ENCODE measurements at regions not wholly inside any gene's neighbourhood (a gene's known extent, or its start where the extent isn't known, plus 50 kb on each side); places are given as distances from the start of the nearest gene placed in this dataset.

- no peak for DNase-seq
Measured at GRCh38 chr13:27014406-27015359, 156.9 kb downstream of the USP12 start.

GRCh38 chr13:27012482-27013197, 159.0 kb downstream of the USP12 start:
- DNase-seq, result no peak

- no peak for DNase-seq
Measured at GRCh38 chr13:27011661-27012060, 159.9 kb downstream of the USP12 start.

GRCh38 chr13:27008733-27009132, 162.9 kb downstream of the USP12 start:
- DNase-seq, result no peak

GRCh38 chr13:27007166-27007565, 164.4 kb downstream of the USP12 start:
- DNase-seq, result no peak

DNA sequence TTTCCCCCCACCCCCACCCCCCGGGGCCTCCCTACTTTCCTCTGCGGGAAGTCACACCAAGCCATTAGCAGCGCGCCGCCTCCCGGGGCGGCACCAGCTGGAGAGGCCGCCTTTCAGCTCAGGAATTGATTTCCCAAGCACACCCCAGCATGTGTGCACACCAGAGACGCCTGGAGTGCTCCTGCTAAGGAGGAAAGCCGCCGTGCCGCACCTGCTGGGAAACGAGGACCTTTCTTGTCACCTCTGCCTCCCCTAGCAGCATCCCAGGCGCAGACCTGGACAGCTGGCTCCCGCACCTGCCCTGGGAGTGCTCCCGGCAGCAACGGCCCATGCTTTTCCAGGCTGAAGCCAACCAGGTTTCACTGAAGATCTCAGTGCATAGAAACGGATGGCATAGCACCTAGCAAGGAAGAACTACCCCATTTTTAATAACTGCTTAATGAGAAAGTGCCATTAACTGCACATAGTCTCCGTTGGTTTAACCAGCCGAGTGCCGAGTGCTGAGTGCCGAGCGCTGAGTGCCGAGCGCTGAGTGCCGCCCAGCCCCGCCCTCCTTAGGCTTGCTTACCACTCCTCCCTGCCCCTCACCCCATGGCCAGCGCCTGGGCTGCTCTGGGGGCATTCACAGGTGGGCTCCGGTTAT, 165.0 kb downstream of the USP12 start:
- DNase-seq, result no peak

DNA sequence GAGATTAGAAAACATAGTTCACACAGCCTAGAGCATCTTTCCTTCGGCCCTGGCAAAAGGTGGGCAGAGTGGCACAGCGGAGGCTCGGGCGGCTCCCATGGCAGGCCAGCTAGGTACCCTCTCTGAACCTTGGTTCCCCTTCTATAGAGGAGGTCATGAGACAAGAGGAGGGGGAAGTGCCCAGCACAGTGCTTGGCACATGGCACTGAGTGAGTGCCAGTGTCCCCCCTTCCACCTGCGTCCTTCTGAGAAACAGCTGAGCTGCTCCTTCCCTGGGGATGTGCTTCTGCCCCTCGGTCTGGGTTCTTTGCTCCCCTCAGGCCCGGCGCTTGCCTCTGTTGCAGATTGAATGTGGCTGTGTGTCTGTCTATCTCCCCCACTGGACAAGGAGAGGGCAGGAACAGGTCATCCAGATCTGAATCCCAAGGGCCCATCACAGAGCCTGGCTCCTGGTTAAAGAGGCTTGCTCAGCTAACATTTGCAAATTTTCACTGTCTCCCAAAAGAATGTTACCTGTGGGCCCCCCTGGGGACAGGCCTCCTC, 165.6 kb downstream of the USP12 start:
- DNase-seq, result no peak

DNA sequence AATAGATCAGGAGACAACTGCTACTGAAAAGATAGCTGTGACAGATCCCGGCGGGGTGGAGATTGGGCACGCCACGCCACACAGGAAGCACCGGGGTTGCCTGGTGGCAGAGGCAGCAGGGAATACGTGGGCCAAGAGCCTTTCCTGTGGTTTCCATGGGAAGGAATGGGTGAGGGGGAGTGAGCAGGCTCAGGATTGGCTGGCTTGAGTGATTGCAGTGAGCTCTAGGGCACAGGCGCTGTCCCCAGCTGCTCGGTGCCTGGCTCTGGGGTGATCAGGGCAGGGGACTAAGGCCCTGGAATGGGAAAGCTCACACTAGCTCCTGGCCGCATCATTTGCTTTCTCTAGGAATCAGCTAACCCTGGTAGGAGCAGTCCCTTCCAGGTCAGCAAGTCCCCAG, 166.1 kb downstream of the USP12 start:
- DNase-seq, result no peak

- DNase-seq, result no peak
Measured at GRCh38 chr13:27004866-27005265, 166.7 kb downstream of the USP12 start.

DNA sequence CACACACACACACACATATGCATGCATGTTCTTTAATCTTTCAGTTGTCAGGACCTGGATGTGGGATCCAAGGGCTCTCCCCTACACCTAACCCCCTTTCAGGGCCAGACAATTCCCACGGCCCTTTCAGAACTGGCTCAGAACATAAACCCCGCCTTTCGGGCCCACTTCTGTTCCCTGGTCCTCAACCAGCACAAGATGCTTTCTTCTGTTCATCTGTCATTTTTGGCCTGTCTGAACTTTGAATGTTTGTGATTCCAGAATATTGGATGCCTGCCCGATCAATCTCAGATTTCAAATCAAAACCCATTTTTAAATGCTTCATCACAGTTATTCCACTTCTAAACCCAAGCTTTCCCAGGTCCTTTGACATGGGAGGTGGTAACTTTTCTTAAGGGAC, 167.3 kb downstream of the USP12 start:
- DNase-seq, result no peak

GRCh38 chr13:27001705-27002104, 169.9 kb downstream of the USP12 start:
- DNase-seq, result peak; percentile 36

DNA sequence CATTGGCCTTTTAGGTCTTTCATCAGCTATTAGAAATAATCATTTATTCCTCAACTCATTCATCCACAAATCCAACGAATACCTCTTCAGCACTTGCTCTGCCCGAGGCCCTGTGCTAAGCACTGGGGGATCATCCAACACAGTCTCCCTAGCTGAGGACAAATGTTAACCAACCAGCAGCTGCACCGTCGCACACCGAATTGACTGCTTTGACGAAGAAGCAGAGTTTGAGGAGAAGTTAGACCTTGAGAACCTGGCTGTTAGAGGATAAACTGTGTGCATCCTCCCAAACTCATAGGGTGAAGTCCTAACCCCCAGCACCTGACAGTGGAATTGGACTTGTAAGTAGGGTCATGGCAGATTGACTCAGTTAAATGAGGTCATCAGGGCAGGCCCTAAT, 170.9 kb downstream of the USP12 start:
- DNase-seq, result no peak

- no peak for DNase-seq
Measured at GRCh38 chr13:26999499-26999898, 172.1 kb downstream of the USP12 start.

- no peak for DNase-seq
Measured at GRCh38 chr13:26998292-26998691, 173.3 kb downstream of the USP12 start.

DNA sequence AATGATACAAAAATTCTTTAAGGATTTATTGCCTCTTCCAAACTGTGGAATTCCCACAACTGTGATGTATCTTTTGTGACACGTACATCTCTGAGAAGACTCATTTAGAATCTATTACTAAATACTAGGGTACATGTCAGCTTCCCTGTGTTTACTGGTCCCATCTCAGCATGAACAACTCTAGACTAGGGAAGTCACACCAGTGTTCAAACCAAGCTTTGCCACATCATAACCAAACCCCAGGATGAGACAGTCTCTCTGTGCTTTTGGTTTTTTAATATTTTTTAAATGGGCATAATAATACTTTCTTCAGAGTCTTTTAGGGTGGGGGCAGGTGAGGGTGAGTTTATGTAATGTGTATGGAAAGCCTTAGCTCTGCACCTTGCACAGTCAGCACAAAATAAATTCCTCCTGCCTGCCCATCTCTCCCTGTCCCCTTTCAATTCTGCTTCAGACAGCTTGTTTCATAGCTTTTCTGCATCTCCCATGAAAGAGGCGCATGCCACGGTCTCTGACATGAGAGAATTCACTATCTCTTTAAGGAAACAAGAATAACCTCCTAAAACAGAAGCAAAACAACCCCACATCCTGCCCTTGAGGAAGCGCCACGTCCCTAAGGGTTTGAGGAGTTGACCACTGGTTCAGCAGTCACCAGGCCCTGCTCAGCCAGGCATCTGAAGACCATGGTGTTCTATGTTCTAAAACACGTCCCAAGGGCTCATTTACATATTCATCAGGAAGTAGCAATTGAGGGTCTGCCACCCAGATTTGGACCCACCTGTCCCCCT, 174.5 kb downstream of the USP12 start:
- DNase-seq, result no peak

DNA sequence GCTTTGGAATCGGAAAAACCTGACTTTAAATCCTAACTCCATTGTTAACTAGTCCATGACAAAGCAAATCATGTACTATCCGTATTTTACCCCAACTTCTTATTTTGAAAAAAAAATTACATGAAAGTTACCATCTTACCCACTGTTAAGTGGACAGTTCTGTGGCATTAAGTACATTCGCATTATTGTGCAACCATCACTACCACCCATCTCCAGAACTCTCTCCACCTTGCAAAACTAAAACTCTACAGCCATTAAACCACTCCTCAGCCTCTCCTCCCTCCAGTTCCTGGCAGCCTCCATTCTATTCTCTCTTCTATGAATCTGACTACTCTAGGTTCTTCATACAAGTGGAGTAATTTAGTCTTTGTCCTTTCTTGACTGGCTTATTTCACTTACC, 176.5 kb downstream of the USP12 start:
- no peak for DNase-seq

DNA sequence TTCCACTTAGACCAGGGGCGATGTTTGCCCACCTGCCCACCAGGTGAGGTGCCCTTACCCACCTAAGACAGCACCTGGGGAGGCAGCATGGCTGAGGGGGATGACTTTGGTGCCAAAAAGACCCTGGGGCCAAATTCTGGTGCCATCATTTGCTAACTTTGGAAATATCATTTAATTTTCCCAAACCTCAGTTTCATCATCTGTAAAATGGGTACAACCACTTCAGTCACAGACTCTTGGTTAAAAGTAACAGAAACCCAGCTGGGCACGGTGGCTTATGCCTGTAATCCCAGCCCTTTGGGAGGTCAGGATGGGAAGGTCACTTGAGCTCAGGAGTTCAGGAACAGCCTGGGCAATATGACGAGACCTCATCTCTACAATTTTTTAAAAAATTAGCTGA, 177.8 kb downstream of the USP12 start:
- no peak for DNase-seq

DNA sequence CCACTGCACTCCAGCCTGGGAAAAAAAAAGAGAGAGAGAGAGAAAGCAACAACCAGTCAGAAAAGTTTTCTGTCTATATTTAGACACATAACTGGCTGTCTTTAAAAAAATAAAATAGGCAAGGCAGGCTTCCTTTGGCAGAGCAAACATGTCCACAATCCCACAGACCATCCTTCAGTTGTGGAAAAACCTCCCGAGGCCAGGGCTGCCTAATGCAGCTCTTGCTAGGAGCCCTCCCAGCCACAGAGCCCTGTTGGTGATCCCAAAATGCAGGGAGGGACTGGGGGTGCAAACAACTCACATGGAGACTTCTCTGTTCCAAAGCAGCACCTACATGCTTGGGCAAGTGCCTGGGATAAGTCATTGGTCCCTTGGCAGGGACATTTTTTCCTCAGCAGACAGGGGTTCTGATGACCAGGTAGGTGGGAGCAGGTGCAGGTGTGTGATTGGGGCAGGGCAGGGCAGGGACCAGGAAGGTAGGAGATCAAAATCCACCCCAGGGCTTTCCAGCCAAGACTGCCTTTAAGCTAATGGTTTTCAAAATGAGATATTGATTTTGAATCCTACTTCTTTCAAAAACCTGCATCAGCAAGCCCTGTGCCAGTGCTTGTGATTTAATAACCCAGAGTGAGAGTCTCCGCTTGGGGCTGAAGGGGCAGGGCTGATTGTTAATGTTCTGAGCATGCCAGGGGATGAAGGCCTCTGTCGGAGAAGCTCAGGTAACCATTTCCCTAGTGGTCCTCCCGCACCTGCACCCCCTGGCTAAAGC, 178.5 kb downstream of the USP12 start:
- no peak for DNase-seq

DNA sequence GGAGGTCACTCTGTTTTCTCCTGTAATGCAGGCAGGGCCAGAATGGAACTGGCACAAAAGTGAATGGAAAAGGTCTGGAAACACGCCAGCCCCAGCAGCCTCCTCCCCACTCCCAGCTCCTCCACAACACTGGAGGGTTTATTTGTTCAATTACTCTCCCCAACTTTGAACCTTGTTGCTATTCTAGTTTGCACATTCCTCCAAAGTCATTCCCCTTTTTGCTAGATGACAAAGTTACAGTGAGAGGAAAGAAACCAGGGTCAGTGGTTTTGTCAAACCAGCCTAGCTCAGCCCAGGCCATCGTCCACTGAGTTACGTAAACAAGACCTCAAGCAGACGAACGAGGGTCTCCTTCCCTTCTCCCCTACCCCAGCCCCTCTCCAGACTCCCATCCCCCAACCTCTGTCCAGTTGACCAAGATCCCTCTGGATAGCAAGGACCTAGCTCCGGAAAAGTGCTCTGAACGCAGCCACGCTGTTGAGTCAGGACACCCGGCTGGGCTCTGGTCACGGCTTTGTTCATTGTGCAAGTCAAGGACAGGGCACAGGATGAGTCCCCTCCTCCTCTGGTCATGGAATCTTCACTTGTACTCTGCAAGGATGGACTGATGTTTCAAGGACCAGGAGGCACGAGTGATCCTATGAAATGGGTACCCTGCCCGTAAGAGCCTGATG, 180.0 kb downstream of the USP12 start:
- DNase-seq, result no peak

GRCh38 chr13:26989957-26990713, 181.5 kb downstream of the USP12 start:
- no peak for DNase-seq

Measured in NCI-H2029 treated with DMSO at 0.1 percent for 48 hours (cell line).